NCI-H128 (cell line): ENCODE measurements at regions not wholly inside any gene's neighbourhood (a gene's known extent, or its start where the extent isn't known, plus 50 kb on each side); places are given as distances from the start of the nearest gene placed in this dataset.
A peak's percentile ranks its signal among the peaks of the same experiment; 100 is the strongest.
"Not testable (repeated sequence)": the region's sequence is repeated elsewhere in the genome, so short reads cannot be mapped to it uniquely, and the experiment has no call there.

Experiments
- DNase-seq: peaks from one replicate; lab custom pipeline; 2025; ENCODE audit not compliant: unreplicated experiment; lab: John Stamatoyannopoulos, UW

GRCh38 chr16:65621640-65622039 lies 499.8 kb upstream of the CDH11 start:
- peak; percentile 2 for DNase-seq

- DNase-seq, result no peak
These were observed 497.7 kb upstream of the CDH11 start for GRCh38 chr16:65619606-65620005.

GRCh38 chr16:65618931-65619330 lies 497.1 kb upstream of the CDH11 start:
- no peak for DNase-seq

- DNase-seq, result no peak
These were observed 496.5 kb upstream of the CDH11 start for GRCh38 chr16:65618333-65618732.

GRCh38 chr16:65617421-65617820 lies 495.6 kb upstream of the CDH11 start:
- DNase-seq, result no peak

- no peak for DNase-seq
These were observed 486.6 kb upstream of the CDH11 start for GRCh38 chr16:65608455-65608854.

- DNase-seq, result no peak
These were observed 482.9 kb upstream of the CDH11 start for GRCh38 chr16:65604771-65605170.

- DNase-seq, result no peak
These were observed 479.9 kb upstream of the CDH11 start for GRCh38 chr16:65601781-65602180.

GRCh38 chr16:65600629-65601028 lies 478.8 kb upstream of the CDH11 start:
- DNase-seq, result no peak

- DNase-seq, result no peak
These were observed 478.2 kb upstream of the CDH11 start for GRCh38 chr16:65600046-65600445.

GRCh38 chr16:65598621-65599020 lies 476.8 kb upstream of the CDH11 start:
- DNase-seq, result no peak

GRCh38 chr16:65583498-65583897 lies 461.6 kb upstream of the CDH11 start:
- DNase-seq, result no peak

- DNase-seq, result no peak
These were observed 457.2 kb upstream of the CDH11 start for GRCh38 chr16:65579050-65579449.

GRCh38 chr16:65576631-65577030 lies 454.8 kb upstream of the CDH11 start:
- no peak for DNase-seq

GRCh38 chr16:65576139-65576538 lies 454.3 kb upstream of the CDH11 start:
- no peak for DNase-seq

- DNase-seq, result no peak
These were observed 452.6 kb upstream of the CDH11 start for GRCh38 chr16:65574326-65574966.

- no peak for DNase-seq
These were observed 450.3 kb upstream of the CDH11 start for GRCh38 chr16:65572156-65572555.

- no peak for DNase-seq
These were observed 448.4 kb upstream of the CDH11 start for GRCh38 chr16:65570261-65570660.

- DNase-seq, result no peak
These were observed 438.0 kb upstream of the CDH11 start for GRCh38 chr16:65559846-65560245.

GRCh38 chr16:65549689-65550088 lies 427.8 kb upstream of the CDH11 start:
- DNase-seq, result not testable (repeated sequence)

GRCh38 chr16:65548470-65548869 lies 426.6 kb upstream of the CDH11 start:
- DNase-seq, result no peak

GRCh38 chr16:65547772-65548446 lies 426.0 kb upstream of the CDH11 start:
- no peak for DNase-seq

GRCh38 chr16:65546353-65546791 lies 424.5 kb upstream of the CDH11 start:
- DNase-seq, result no peak
